CD4-positive, alpha-beta T cell (primary cell): ENCODE measurements at regions not wholly inside any gene's neighbourhood (a gene's known extent, or its start where the extent isn't known, plus 50 kb on each side); places are given as distances from the start of the nearest gene placed in this dataset.
"Not testable (repeated sequence)": the region's sequence is repeated elsewhere in the genome, so short reads cannot be mapped to it uniquely, and the experiment has no call there.

ENCODE experiments used
- ATAC-seq: fragments of 200-7000 bp; cut with Tn5 transposase; one replicate; pipeline ENCODE4 v1.10.0; 2022; ENCODE audit warnings: mild to moderate bottlenecking; ENCODE audit not compliant: poor library complexity
- CTCF ChIA-PET: fragments of 350-600 bp; sonication (Branson Sonifier 250); formaldehyde crosslinking; loops from one replicate; lab custom pipeline; 2021; ENCODE audit warnings: antibody characterized with exemption, inconsistent platforms; lab: Charles Lee
- POLR2A ChIA-PET: fragments of 350-600 bp; sonication (Branson Sonifier 250); formaldehyde crosslinking; loops from one replicate; lab custom pipeline; 2021; ENCODE audit warnings: antibody characterized with exemption, inconsistent platforms; lab: Charles Lee
- DNase-seq, 14 experiments: peaks; one replicate each; pipeline ENCODE4 v3.0.0-alpha.2; 2013 to 2020; ENCODE audit warnings: mixed read lengths in 2 of 14
- H3K27ac ChIP-seq, 2 donors: one replicate each; pipeline versions ENCODE4 v1.5.1 to v1.7.0; 2013; ENCODE audit warnings: low read length in 2 of 2, low read depth in 1 of 2, mild to moderate bottlenecking in 1 of 2
- H3K27me3 ChIP-seq, 2 experiments: 1 replicate in 1 of 2; 2 replicates in 1 of 2; pipeline versions ENCODE4 v1.6.1 to v1.7.0; 2013; ENCODE audit warnings: low read length in 2 of 2, control low read depth in 1 of 2, mild to moderate bottlenecking in 1 of 2, moderate library complexity in 1 of 2; ENCODE audit not compliant: insufficient read depth in 2 of 2, control insufficient read depth in 1 of 2
- H3K36me3 ChIP-seq: one replicate; pipeline ENCODE4 v1.6.1; 2013; ENCODE audit warnings: low read length, control low read depth; ENCODE audit not compliant: insufficient read depth
- H3K4me1 ChIP-seq: one replicate; pipeline ENCODE4 v1.6.1; 2013; ENCODE audit warnings: low read length, control low read depth; ENCODE audit not compliant: insufficient read depth
- H3K4me3 ChIP-seq: one replicate; pipeline ENCODE4 v1.5.1; 2013; ENCODE audit warnings: mild to moderate bottlenecking, low read length, moderate library complexity
- H3K9me3 ChIP-seq, 2 experiments: 1 replicate in 1 of 2; 2 replicates in 1 of 2; pipeline versions ENCODE4 v1.6.1 to v1.7.0; 2013; ENCODE audit warnings: low read length in 2 of 2, mild to moderate bottlenecking in 2 of 2, control low read depth in 1 of 2, moderate library complexity in 1 of 2; ENCODE audit not compliant: control insufficient read depth in 1 of 2, insufficient read depth in 1 of 2
- H3K27ac Mint-ChIP-seq: one replicate; pipeline ENCODE4 v1.8.0; 2020; ENCODE audit warnings: mixed read lengths
- H3K27me3 Mint-ChIP-seq: one replicate; pipeline ENCODE4 v1.8.0; 2021; ENCODE audit warnings: mixed read lengths
- H3K36me3 Mint-ChIP-seq: one replicate; pipeline ENCODE4 v1.8.0; 2021; ENCODE audit warnings: low read depth, mixed read lengths
- H3K4me1 Mint-ChIP-seq: one replicate; pipeline ENCODE4 v1.8.0; 2021; ENCODE audit warnings: low read depth, mixed read lengths
- H3K4me3 Mint-ChIP-seq: one replicate; pipeline ENCODE4 v1.8.0; 2020; ENCODE audit warnings: mild to moderate bottlenecking, mixed read lengths
- H3K9me3 Mint-ChIP-seq: one replicate; pipeline ENCODE4 v1.8.0; 2020; ENCODE audit warnings: mixed read lengths
- intact Hi-C, 2 experiments: fragments of 100-400 bp; cut with DNase I in 1 of 2; cut with micrococcal nuclease in 1 of 2; formaldehyde crosslinking; loops; one replicate each; pipeline versions ENCODE4 v1.15.1 to v1.9.0; 2023 to 2025; cut with DNase I, micrococcal nuclease
- TF ChIP-seq, protein P1 (sequence below): fragments of 200-600 bp; IDR thresholded peaks from one replicate; pipeline ENCODE4 v1.8.0; 2022; ENCODE audit warnings: antibody characterized with exemption, mild to moderate bottlenecking

DNA sequence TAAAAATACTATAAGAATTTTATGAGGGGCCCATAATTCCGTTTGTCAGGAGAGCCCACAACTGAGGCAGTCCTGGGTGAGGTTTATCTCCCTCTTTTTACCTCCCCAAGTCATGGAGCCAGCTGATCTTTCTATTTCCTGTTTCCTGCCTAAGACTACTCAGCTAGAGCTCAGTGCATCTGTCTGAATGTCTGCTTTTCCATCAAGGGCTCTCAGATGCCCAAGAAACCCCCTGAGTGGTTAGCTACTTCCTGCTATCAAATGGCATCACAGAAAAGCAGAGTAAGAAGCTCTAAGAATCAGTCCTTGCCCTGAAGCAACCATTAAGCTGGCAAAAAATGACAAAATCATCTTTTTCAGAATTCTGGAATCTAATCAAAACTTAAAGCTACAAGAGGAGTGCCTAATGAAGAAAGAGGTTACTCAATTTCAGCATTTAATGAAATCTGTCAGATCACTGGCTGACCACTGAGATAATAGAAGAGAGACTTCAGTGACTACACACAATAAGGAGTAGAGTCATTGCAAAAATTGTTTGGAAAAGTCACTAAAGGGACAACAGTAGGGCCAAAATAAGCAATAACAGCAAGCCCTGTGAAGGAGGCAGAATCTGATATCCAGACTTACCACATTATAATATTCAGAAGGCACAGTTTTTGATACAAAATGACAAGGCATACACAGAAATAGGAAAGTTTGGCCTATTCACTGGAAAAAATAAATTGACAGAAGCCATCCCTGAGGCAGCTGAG is 150.1 kb downstream of the CYB561 start:
- no peak overlapping the region for H3K4me3 Mint-ChIP-seq
- Histone ChIP-seq H3K36me3 (no peaks in the 10 kb centered on the region), H3K9me3 (peaks cover 0 to 10% of the 10 kb centered on the region in 2 experiments), H3K27ac (no peak overlapping the region), H3K27me3 (no peaks in the 10 kb centered on the region), H3K4me3 (no peak overlapping the region), H3K4me1 (no peaks in the 10 kb centered on the region)
- H3K27me3 Mint-ChIP-seq = no peaks in the 10 kb centered on the region
- H3K4me1 Mint-ChIP-seq = peaks cover 8% of the 10 kb centered on the region
- TF ChIP-seq, protein P1, sequence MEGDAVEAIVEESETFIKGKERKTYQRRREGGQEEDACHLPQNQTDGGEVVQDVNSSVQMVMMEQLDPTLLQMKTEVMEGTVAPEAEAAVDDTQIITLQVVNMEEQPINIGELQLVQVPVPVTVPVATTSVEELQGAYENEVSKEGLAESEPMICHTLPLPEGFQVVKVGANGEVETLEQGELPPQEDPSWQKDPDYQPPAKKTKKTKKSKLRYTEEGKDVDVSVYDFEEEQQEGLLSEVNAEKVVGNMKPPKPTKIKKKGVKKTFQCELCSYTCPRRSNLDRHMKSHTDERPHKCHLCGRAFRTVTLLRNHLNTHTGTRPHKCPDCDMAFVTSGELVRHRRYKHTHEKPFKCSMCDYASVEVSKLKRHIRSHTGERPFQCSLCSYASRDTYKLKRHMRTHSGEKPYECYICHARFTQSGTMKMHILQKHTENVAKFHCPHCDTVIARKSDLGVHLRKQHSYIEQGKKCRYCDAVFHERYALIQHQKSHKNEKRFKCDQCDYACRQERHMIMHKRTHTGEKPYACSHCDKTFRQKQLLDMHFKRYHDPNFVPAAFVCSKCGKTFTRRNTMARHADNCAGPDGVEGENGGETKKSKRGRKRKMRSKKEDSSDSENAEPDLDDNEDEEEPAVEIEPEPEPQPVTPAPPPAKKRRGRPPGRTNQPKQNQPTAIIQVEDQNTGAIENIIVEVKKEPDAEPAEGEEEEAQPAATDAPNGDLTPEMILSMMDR = no peak
- no peak overlapping the region for H3K27ac Mint-ChIP-seq
- DNase-seq (no peak), ATAC-seq (peak; percentile 29)
- H3K9me3 Mint-ChIP-seq = peaks cover 19% of the 10 kb centered on the region
- POLR2A ChIA-PET = no interaction called here
- intact Hi-C loops = no loop called here
- H3K36me3 Mint-ChIP-seq = peaks cover 81% of the 10 kb centered on the region
- CTCF ChIA-PET = no interaction called here

DNA sequence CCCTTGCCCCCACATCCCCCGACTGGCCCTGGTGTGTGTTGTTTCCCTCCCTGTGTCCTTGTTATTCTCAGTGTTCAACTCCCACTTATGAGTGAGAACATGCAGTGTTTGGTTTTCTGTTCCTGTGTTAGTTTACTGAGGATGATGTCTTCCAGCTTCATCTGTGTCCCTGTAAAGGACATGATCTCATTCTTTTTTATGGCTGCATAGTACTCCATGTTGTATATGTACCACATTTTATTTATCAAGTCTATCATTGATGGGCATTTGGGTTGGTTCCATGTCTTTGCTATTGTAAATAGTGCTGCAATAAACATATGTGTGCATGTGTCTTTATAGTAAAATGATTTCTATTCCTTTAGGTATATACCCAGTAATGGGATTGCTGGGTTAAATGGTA is 147.2 kb downstream of the CYB561 start:
- intact Hi-C loops, H3K27ac Mint-ChIP-seq, H3K27me3 Mint-ChIP-seq, ATAC-seq, H3K4me3 Mint-ChIP-seq, H3K4me1 Mint-ChIP-seq, DNase-seq, H3K4me3 ChIP-seq, H3K27me3 ChIP-seq, POLR2A ChIA-PET, CTCF ChIA-PET, H3K36me3 ChIP-seq, H3K27ac ChIP-seq, H3K4me1 ChIP-seq: not testable (repeated sequence)
- Mint-ChIP-seq H3K9me3 (peaks cover 26% of the 10 kb centered on the region), H3K36me3 (peaks cover 72% of the 10 kb centered on the region)
- H3K9me3 ChIP-seq = peaks cover 0 to 10% of the 10 kb centered on the region in 2 experiments

DNA sequence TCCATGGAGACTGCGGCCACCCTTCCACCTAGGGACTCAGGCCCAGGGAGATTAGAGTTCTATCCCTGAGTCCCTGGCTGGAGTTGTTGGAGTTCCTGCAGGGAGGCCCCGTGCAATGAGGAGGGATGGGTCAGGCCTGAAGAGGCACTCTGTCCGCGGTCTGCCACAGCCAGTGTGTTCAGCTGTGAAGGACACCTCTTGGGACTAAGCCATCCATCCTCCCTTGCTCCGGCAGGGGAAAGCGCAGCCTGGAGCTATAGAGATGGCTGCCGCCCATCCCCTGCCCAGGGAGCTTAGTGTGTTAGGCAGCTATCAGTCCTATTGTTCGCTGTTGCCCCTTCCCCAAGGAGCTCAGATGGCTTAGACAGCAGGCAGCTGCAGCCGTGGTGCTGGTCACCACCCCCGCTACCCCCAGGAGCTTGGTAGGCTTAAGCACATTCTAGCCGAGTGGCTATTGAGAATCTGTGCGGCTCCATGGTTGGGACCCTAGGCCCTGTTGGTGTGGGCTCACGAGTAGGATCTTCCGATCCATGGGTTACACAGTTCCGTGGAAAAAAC is 141.3 kb downstream of the CYB561 start:
- Mint-ChIP-seq H3K27ac (no peak overlapping the region), H3K4me1 (no peaks in the 10 kb centered on the region), H3K36me3 (peaks cover 32% of the 10 kb centered on the region), H3K9me3 (peaks cover 11% of the 10 kb centered on the region), H3K27me3 (no peaks in the 10 kb centered on the region), H3K4me3 (no peak overlapping the region)
- Histone ChIP-seq H3K27me3 (no peaks in the 10 kb centered on the region), H3K4me1 (no peaks in the 10 kb centered on the region), H3K4me3 (no peak overlapping the region), H3K36me3 (no peaks in the 10 kb centered on the region), H3K27ac (no peak overlapping the region), H3K9me3 (peaks cover 0 to 9% of the 10 kb centered on the region in 2 experiments)
- ChIA-PET POLR2A (no interaction called here), CTCF (no interaction called here)
- no peak for DNase-seq
- ATAC-seq = no peak
- TF ChIP-seq, protein P1 = no peak
- intact Hi-C loops = no loop called here
